ENCODE measurements at regions not wholly inside any gene's neighbourhood (a gene's known extent, or its start where the extent isn't known, plus 50 kb on each side); places are given as distances from the start of the nearest gene placed in this dataset.

DNA sequence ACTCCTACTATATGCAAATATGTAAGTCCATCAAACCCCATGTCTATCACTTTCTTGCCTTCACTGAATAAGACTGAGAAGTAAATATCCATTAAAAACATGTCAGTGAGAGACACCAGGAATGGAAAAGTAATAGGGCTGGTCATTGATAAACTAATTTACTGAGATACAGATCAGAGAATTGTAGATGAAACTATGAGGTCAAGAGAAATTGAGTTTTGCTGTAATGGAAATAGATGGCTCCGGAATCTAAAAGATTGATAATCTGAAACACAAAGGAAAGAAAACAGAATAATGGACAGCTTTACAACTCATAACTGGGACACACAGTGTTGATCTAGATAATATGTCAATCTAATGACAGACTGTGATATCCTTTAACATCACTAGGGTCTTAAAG lies 1018.3 kb upstream of the RAG2 start:
- Mint-ChIP-seq H3K36me3 (ENCODE audit: low read depth) (no peaks in the 10 kb centered on the region), H3K9me3 (peaks cover 27% of the 10 kb centered on the region)

DNA sequence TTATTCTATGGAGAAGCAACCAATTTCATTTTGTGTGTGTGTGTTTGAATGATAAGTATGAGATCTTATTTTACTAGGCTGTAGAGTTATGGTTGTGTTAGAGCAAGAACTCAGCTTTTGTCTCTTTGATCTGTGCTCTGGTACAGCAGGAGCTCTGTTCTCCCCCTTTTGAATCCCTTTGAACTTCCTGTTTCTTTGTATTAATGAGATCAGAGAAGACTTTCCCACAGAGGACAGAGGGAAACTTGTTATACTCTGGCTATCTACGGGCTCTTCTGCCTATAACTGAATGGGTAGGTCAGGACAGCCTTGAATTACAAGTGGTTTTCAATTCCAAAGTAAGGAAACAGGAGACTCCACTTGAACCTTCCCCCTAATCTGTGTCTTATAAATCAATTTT lies 1015.0 kb upstream of the RAG2 start:
- Mint-ChIP-seq H3K4me3 (no peak overlapping the region), H3K9me3 (peaks cover 4% of the 10 kb centered on the region), H3K27ac (no peak overlapping the region), H3K27me3 (no peaks in the 10 kb centered on the region), H3K4me1 (ENCODE audit: low read depth) (no peaks in the 10 kb centered on the region), H3K36me3 (ENCODE audit: low read depth) (no peaks in the 10 kb centered on the region)
- intact Hi-C loops (cut with micrococcal nuclease), result no loop called here

More for the DNA sequence above, 1018.3 kb upstream of the RAG2 start:
- intact Hi-C loops (cut with micrococcal nuclease), result no loop called here
- Mint-ChIP-seq H3K4me3 (no peak overlapping the region), H3K27me3 (no peaks in the 10 kb centered on the region), H3K27ac (no peak overlapping the region), H3K4me1 (ENCODE audit: low read depth) (no peaks in the 10 kb centered on the region)

DNA sequence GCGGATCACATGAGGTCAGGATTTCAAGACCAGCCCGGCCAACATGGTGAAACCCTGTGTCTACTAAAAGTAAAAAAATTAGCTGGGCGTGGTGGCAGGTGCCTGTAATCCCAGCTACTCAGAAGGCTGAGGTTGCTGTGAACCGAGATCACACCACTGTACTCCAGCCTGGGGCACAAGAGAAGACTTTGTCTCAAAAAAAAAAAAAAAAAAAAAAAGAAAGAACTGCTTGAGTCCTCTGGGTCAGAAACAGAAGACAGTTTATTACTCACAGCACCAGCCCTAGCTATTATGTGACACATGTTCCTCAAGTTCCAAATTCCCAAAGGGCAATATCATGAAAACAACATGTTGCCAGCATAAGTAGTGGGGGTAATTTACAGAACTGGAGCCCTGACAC lies 1014.1 kb upstream of the RAG2 start:
- intact Hi-C loops (cut with micrococcal nuclease), result no loop called here
- Mint-ChIP-seq H3K4me1 (ENCODE audit: low read depth) (no peaks in the 10 kb centered on the region), H3K27ac (no peak overlapping the region), H3K9me3 (no peaks in the 10 kb centered on the region), H3K27me3 (no peaks in the 10 kb centered on the region), H3K36me3 (ENCODE audit: low read depth) (no peaks in the 10 kb centered on the region), H3K4me3 (no peak overlapping the region)

DNA sequence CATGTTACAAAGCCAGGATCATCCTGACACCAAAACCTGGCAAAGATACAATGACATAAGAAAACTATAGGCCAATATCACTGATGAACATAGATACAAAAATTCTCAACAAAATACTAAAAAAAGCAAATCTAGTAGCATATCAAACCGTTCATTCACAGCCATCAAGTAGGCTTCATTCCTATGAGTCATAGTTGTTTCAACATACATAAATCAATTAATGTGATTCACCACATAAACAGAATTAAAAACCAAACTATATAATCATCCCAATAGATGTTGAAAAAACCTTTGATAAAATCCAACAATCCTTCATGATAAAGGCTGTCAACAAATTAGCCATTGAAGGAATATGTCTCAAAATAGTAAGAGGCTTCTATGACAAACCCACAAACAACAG lies 1007.2 kb upstream of the RAG2 start:
- Mint-ChIP-seq H3K4me3 (no peak overlapping the region), H3K27me3 (no peaks in the 10 kb centered on the region), H3K4me1 (ENCODE audit: low read depth) (no peaks in the 10 kb centered on the region), H3K27ac (no peak overlapping the region), H3K36me3 (ENCODE audit: low read depth) (no peaks in the 10 kb centered on the region), H3K9me3 (peaks cover 34% of the 10 kb centered on the region)
- intact Hi-C loops (cut with micrococcal nuclease), result no loop called here

DNA sequence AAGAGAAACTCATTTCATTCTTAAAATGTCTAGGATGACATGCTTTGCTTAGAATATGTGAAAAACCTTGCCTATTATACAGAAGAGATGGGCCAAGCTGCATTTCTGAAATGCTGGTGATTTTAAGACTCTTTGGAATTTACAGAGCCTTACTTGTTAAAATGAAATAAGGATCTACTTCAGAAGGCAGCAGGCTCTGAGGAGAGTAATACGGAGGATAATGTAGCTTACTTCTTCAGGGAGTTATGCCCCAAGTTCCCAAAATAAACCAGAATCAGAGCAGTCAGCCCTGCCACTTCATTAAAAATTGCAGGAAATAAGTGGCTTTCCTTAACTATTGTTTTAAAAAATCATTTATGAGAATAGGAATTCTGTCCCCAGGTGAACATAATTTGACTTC lies 1000.3 kb upstream of the RAG2 start:
- Mint-ChIP-seq H3K27ac (no peak overlapping the region), H3K4me1 (ENCODE audit: low read depth) (no peaks in the 10 kb centered on the region), H3K36me3 (ENCODE audit: low read depth) (no peaks in the 10 kb centered on the region), H3K4me3 (no peak overlapping the region), H3K27me3 (no peaks in the 10 kb centered on the region), H3K9me3 (peaks cover 16% of the 10 kb centered on the region)
- intact Hi-C loops (cut with micrococcal nuclease), result no loop called here

DNA sequence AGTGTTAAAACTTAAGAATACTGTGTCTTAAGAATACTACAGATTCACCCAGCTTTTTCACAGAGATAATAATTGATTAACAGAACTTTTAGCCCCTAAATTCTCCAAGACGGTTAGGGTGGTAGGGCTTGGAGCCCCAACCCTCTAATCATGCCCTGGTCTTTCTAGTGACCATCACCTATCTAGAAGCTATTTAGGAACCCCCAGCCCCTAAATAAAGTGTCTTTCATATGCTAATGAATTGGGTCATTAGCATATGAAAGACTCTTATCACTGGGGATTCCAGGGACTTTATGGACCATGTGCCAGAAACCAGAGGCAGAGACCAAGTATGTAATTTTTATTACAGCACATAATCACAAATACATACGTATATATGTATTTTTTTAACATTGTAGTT lies 999.7 kb upstream of the RAG2 start:
- Mint-ChIP-seq H3K9me3 (peaks cover 9% of the 10 kb centered on the region), H3K36me3 (ENCODE audit: low read depth) (no peaks in the 10 kb centered on the region), H3K27me3 (no peaks in the 10 kb centered on the region), H3K4me1 (ENCODE audit: low read depth) (no peaks in the 10 kb centered on the region), H3K4me3 (no peak overlapping the region), H3K27ac (no peak overlapping the region)
- intact Hi-C loops (cut with micrococcal nuclease), result no loop called here

DNA sequence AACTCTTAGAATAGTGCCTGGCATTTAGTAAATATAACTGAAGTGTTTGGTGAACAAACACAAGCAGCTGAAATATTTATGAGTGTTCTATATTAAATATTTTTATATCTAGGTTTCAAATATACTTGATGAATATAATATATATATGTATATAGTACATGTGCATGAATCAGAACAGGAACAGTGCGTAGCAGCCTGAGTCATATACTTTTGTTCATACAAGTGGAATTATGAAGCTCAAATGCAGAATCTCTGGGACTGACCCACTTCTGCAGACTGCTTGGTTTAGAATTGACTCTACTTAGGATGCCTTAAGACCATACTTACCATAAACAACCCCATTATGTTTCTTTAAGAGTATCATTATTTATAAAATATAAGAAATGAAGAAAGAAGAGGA lies 997.8 kb upstream of the RAG2 start:
- no peaks in the 10 kb centered on the region for H3K27me3 Mint-ChIP-seq
- H3K36me3 Mint-ChIP-seq (ENCODE audit: low read depth), result no peaks in the 10 kb centered on the region
- H3K9me3 Mint-ChIP-seq, result no peaks in the 10 kb centered on the region

DNA sequence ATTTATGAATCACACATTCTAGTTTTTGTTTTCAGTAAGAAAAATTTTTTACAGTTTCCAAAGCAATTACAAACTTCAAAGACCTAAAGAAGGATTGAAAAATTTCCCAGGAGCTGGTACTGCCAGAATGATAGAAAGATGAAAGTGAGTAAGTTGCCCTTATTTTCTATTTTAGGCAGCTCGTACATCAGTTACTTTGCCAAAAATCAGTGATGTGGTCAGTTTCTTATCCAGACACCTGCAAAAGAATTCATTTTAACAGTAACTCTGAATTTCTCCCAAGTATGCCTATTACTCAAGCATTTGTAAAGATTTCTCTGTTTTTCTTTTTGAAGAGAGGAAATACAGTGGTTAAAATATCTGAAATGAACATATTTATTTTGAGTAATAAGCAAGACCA lies 976.3 kb upstream of the RAG2 start:
- no peaks in the 10 kb centered on the region for H3K4me1 Mint-ChIP-seq (ENCODE audit: low read depth)
- no peaks in the 10 kb centered on the region for H3K36me3 Mint-ChIP-seq (ENCODE audit: low read depth)
- intact Hi-C loops (cut with micrococcal nuclease), result no loop called here
- H3K9me3 Mint-ChIP-seq, result peaks cover 12% of the 10 kb centered on the region
- H3K27me3 Mint-ChIP-seq, result no peaks in the 10 kb centered on the region
- no peak overlapping the region for H3K4me3 Mint-ChIP-seq
- no peak overlapping the region for H3K27ac Mint-ChIP-seq

More for the DNA sequence above, 997.8 kb upstream of the RAG2 start:
- Mint-ChIP-seq H3K4me1 (ENCODE audit: low read depth) (no peaks in the 10 kb centered on the region), H3K4me3 (no peak overlapping the region), H3K27ac (no peak overlapping the region)
- intact Hi-C loops (cut with micrococcal nuclease), result no loop called here

DNA sequence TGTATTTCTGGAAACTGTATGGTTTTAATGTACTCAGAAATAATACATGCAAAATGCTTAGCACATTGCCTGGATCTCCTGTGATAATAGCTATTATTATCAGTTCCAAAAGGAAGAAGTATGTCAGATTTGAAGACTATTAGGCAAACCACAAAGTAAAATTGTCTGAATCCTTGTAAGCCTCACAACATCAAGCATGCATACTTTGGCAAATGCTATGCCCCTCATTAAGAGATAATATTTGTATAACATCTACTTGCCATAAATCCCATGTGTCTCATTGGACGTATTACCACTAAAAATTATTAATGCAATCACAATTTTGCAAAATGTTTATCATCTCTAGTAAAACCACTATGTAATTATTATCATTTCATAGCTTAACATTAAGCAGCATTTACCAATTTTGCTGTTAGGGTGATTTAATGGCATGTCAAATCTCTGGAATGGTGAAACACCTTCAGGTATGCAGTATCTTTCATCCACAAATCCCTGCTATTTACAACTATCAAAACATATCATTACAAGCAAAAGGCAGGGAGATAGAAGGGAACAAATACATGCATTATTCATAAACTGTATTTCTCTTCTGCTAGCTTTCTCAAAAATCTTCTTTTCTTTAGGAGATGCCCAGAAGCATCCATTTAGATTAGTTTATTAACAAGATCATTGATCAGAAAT lies 974.6 kb upstream of the RAG2 start:
- no peak overlapping the region for H3K27ac Mint-ChIP-seq
- no peak overlapping the region for H3K4me3 Mint-ChIP-seq
- H3K36me3 Mint-ChIP-seq (ENCODE audit: low read depth), result no peaks in the 10 kb centered on the region
- H3K9me3 Mint-ChIP-seq, result peaks cover 12% of the 10 kb centered on the region
- H3K4me1 Mint-ChIP-seq (ENCODE audit: low read depth), result no peaks in the 10 kb centered on the region
- H3K27me3 Mint-ChIP-seq, result no peaks in the 10 kb centered on the region
- intact Hi-C loops (cut with micrococcal nuclease), result no loop called here

DNA sequence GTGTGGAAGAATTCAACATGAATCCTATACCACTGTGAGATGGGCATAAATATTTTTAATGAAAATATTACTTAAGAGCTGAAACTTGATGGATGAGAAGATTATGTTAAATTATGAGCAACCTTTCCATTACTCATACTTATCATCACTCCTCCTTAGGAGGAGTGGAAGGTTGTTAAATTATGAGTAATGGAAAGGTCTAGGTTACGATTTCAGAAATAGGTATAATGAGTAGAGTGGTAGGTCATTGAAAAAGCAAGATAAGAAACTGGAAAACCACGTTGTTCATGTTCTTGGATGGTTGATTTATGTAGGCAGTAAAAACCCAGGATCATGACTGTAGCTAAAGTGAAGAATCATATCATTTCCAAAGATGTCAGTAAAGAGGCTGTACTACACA lies 973.2 kb upstream of the RAG2 start:
- no peaks in the 10 kb centered on the region for H3K4me1 Mint-ChIP-seq (ENCODE audit: low read depth)
- no peak overlapping the region for H3K27ac Mint-ChIP-seq
- no peaks in the 10 kb centered on the region for H3K27me3 Mint-ChIP-seq
- peaks cover 12% of the 10 kb centered on the region for H3K9me3 Mint-ChIP-seq
- no peak overlapping the region for H3K4me3 Mint-ChIP-seq
- intact Hi-C loops (cut with micrococcal nuclease), result no loop called here
- no peaks in the 10 kb centered on the region for H3K36me3 Mint-ChIP-seq (ENCODE audit: low read depth)

DNA sequence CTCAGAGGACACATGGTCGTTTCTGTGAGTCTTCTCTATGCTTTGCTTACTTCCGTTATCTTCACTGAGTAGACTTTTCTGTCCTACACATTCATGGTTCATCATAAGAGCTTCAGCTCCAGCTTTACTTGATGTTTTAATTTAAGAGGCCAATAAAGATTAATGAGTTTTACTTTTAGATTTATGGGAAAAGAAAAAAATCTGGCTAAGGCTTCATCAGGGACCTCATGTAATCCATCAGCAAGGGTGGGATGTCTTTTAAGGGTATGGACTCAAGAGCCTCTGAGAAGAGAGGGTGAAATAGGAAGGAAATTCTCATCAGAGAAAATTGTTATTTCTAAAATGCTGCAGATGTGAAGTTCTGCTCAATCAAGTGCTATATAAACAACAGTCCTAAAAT lies 963.0 kb upstream of the RAG2 start:
- no peak overlapping the region for H3K27ac Mint-ChIP-seq
- no peaks in the 10 kb centered on the region for H3K9me3 Mint-ChIP-seq
- intact Hi-C loops (cut with micrococcal nuclease), result no loop called here
- no peaks in the 10 kb centered on the region for H3K27me3 Mint-ChIP-seq
- H3K36me3 Mint-ChIP-seq (ENCODE audit: low read depth), result no peaks in the 10 kb centered on the region
- H3K4me3 Mint-ChIP-seq, result no peak overlapping the region
- no peaks in the 10 kb centered on the region for H3K4me1 Mint-ChIP-seq (ENCODE audit: low read depth)

DNA sequence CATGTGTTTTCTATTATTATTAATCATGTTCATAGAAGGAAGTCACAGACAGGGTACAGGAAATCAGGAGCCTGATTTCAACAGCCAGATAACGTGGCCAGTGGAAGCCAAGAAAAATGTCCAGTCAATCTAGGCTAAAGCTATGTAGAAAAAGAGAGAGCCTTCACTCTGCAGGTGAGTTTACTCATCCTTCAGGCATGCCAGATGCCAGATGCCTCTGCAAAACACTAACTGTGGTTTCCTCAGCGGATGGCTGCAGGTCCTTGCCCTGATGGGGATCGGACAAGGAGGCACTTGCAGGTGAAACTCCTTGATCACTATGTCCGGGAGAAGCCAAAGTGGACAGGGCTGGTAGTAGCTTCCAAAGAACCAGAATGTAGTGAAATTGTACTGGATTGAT lies 962.3 kb upstream of the RAG2 start:
- Mint-ChIP-seq H3K36me3 (ENCODE audit: low read depth) (no peaks in the 10 kb centered on the region), H3K4me1 (ENCODE audit: low read depth) (no peaks in the 10 kb centered on the region), H3K9me3 (no peaks in the 10 kb centered on the region), H3K27me3 (no peaks in the 10 kb centered on the region), H3K27ac (no peak overlapping the region), H3K4me3 (no peak overlapping the region)
- intact Hi-C loops (cut with micrococcal nuclease), result no loop called here

DNA sequence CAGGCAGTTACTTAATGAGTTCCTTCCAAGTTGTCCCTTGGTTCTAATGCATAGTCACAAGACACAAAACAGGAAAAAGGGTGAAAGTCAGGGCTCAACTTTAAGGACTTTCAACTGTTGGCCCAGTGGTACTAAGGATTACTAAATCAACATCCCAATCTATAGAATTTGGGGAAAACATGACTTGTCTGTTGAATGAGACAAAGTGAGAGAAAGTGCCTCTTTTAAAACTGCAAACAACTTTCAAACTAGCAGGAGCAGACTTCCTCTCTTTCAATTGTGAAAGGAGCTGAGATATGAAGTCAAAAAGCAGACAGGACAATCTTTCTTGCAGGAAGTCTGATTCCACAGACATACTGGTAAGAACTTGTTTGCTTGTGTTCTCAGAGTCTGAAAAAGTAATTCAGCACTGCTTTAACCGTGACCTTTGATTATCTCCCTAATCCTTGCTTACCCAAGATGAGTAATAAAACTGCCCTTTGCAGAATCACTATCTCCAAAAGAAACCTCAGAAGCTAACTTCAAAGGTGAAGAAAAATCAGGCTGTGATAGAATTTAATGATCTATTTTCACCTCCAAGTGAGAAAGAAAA lies 960.7 kb upstream of the RAG2 start:
- Mint-ChIP-seq H3K36me3 (ENCODE audit: low read depth) (no peaks in the 10 kb centered on the region), H3K27me3 (no peaks in the 10 kb centered on the region), H3K9me3 (no peaks in the 10 kb centered on the region), H3K4me3 (no peak overlapping the region), H3K27ac (no peak overlapping the region), H3K4me1 (ENCODE audit: low read depth) (no peaks in the 10 kb centered on the region)
- intact Hi-C loops (cut with micrococcal nuclease), result no loop called here

DNA sequence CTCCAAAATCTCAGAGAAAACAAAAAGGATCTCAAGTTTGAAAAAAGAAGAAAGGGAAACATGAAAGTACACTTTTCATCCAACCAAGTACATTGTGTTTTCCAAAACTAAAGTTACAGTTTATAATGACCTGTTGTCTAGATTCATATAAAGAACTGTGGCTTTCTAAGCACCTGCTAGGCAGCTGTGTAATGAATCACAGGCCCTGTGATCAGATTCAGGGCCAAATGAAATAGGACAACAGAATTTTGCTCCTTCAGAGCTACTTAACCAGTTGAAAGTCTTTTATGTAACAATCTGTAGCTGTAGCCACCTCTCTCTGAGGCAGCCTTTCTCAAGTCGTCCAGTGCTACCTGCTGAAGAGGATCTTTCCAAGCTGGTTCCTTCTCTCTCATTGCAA lies 960.0 kb upstream of the RAG2 start:
- no peaks in the 10 kb centered on the region for H3K4me1 Mint-ChIP-seq (ENCODE audit: low read depth)
- no peaks in the 10 kb centered on the region for H3K27me3 Mint-ChIP-seq
- no peaks in the 10 kb centered on the region for H3K36me3 Mint-ChIP-seq (ENCODE audit: low read depth)
- no peak overlapping the region for H3K4me3 Mint-ChIP-seq
- H3K27ac Mint-ChIP-seq, result no peak overlapping the region
- no peaks in the 10 kb centered on the region for H3K9me3 Mint-ChIP-seq
- intact Hi-C loops (cut with micrococcal nuclease), result no loop called here

DNA sequence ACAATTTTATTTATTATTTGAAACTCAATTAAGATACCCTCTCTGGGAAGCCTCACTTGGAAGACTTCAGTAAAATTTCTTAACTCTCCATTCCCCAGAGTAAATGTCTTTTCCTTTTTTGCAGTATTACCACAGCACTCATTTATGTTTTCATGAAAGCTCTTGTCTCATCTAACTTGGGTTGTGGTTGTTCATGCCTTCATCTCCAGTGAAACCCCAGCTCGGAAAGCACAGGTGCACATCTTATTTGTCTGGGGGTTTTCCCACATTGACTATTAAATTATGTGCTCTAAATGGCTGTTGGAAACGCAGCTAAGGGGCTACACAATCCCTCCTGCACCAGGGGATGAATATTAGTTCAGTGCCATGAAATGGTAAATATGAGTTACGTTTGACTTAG lies 954.2 kb upstream of the RAG2 start:
- no peaks in the 10 kb centered on the region for H3K27me3 Mint-ChIP-seq
- H3K36me3 Mint-ChIP-seq (ENCODE audit: low read depth), result no peaks in the 10 kb centered on the region
- no peak overlapping the region for H3K4me3 Mint-ChIP-seq
- H3K9me3 Mint-ChIP-seq, result no peaks in the 10 kb centered on the region
- no peaks in the 10 kb centered on the region for H3K4me1 Mint-ChIP-seq (ENCODE audit: low read depth)
- intact Hi-C loops (cut with micrococcal nuclease), result no loop called here
- no peak overlapping the region for H3K27ac Mint-ChIP-seq

Data from dendritic cell treated with granulocyte-macrophage colony-stimulating factor and Interleukin-4, amounts not matched to agents 40 ng/mL and 50 ng/mL, for 4 days (primary cell).